HuH-7.5 (cell line): ENCODE measurements at regions not wholly inside any gene's neighbourhood (a gene's known extent, or its start where the extent isn't known, plus 50 kb on each side); places are given as distances from the start of the nearest gene placed in this dataset.
"Not testable (repeated sequence)": the region's sequence is repeated elsewhere in the genome, so short reads cannot be mapped to it uniquely, and the experiment has no call there.

Source experiments
- DNase-seq: peaks from one replicate; pipeline ENCODE4 v3.0.0; 2011; ENCODE audit warnings: low spot score

- DNase-seq: no peak
These were observed 100.1 kb upstream of the PRSS3 start for GRCh38 chr9:33695299-33695698.

GRCh38 chr9:33695856-33696255 is 99.5 kb upstream of the PRSS3 start:
- no peak for DNase-seq

- DNase-seq: no peak
These were observed 98.2 kb upstream of the PRSS3 start for GRCh38 chr9:33697171-33697570.

- DNase-seq: no peak
These were observed 97.1 kb upstream of the PRSS3 start for GRCh38 chr9:33698267-33698666.

- not testable (repeated sequence) for DNase-seq
These were observed 94.4 kb upstream of the PRSS3 start for GRCh38 chr9:33700940-33701339.

- DNase-seq: no peak
These were observed 91.8 kb upstream of the PRSS3 start for GRCh38 chr9:33703430-33704102.

- DNase-seq: not testable (repeated sequence)
These were observed 89.9 kb upstream of the PRSS3 start for GRCh38 chr9:33705440-33705839.

- DNase-seq: no peak
These were observed 86.9 kb upstream of the PRSS3 start for GRCh38 chr9:33708441-33708840.

GRCh38 chr9:33709269-33709668 is 86.1 kb upstream of the PRSS3 start:
- no peak for DNase-seq

- DNase-seq: not testable (repeated sequence)
These were observed 83.9 kb upstream of the PRSS3 start for GRCh38 chr9:33711418-33711817.

- no peak for DNase-seq
These were observed 80.4 kb upstream of the PRSS3 start for GRCh38 chr9:33714989-33715388.

- no peak for DNase-seq
These were observed 76.4 kb upstream of the PRSS3 start for GRCh38 chr9:33718987-33719386.

GRCh38 chr9:33719581-33720374 is 75.6 kb upstream of the PRSS3 start:
- peak; percentile 4 for DNase-seq

- peak; percentile 23 for DNase-seq
These were observed 73.5 kb upstream of the PRSS3 start for GRCh38 chr9:33721674-33722358.

- DNase-seq: no peak
These were observed 73.0 kb upstream of the PRSS3 start for GRCh38 chr9:33722359-33722675.

GRCh38 chr9:33728613-33729012 is 66.7 kb upstream of the PRSS3 start:
- DNase-seq: no peak

- DNase-seq: no peak
These were observed 64.2 kb upstream of the PRSS3 start for GRCh38 chr9:33731142-33731541.

- no peak for DNase-seq
These were observed 63.7 kb upstream of the PRSS3 start for GRCh38 chr9:33731625-33732024.

- not testable (repeated sequence) for DNase-seq
These were observed 61.0 kb upstream of the PRSS3 start for GRCh38 chr9:33734247-33734940.

GRCh38 chr9:33734941-33735835 is 60.2 kb upstream of the PRSS3 start:
- not testable (repeated sequence) for DNase-seq

GRCh38 chr9:33737811-33738606 is 57.4 kb upstream of the PRSS3 start:
- peak; percentile 14 for DNase-seq
